ENCODE measurements at regions not wholly inside any gene's neighbourhood (a gene's known extent, or its start where the extent isn't known, plus 50 kb on each side); places are given as distances from the start of the nearest gene placed in this dataset.
"Not testable (repeated sequence)": the region's sequence is repeated elsewhere in the genome, so short reads cannot be mapped to it uniquely, and the experiment has no call there.

DNA sequence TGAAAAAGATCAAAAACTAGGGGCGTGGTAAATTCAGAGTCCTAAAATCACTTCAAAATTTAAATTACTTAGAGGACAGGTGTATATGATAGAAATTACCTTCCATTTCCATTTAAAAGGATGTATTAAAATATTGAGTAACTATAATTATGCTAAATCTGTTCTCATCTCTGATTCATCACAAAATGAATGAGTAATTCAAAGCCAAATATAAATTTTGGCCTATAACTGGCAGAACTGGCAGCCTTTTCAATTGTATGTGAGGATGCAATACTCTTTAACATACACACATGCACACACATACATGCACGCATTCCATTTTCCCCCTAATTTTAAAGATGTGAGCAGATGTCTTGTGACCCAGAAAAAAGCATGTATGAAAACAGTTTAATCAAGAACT lies 194.6 kb downstream of the EPM2A start:
- DNase-seq: no peak

DNA sequence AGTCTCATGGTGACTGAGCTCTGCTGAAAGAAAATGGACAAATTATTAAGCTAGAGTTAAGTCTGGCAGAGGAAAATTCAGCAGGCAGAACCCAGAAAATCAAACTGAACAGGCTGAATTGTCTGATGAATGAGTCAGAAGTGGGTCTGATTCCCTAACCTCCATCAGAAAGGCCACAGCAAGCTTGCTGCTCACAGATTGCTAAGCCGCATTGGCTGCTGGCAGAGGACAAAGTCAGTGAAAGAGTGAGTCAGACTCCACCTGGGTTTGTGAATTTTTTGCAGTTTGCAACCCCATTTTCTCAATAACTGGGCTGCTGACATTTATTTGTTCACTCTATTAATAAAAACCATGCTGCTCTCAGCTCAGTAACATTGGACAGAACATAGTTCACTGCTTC lies 191.3 kb downstream of the EPM2A start:
- DNase-seq: no peak

DNA sequence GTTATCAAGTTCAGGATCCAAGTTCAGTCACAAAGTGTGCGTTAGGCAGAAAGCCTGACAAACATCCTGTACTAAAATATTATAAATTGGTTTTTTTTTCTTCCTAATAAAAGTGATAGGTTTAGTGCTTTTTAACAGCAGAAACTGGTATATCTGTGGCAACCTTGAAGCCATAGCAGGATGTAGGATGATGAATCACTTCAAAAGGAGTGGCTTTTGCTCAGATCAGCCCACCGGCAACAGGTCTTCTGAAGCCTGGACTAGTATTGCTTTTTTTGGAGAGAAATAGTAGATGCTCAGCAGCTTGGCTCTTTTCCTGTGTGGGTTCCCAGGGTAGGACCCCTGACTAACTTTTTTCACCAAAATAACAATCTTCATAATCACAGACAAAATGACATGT lies 190.8 kb downstream of the EPM2A start:
- no peak for DNase-seq

DNA sequence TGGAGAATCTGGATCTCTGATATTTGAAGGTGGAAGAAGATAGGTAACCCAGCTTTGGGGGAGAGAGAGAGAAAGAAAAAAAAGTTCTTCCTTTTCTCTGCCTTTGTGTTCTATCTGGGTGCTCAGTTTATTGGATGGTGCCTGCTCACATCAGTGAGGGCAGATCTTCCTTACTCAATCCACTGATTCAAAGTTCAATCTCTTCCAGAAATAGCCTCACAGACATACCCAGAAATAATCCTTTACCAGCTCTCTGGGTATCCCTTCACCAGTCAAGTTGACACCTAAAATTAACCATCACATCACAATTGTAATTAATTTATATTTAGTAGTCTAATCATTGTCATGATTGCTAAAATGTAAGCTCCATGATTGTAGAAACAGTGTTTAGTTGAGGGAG lies 189.1 kb downstream of the EPM2A start:
- no peak for DNase-seq

DNA sequence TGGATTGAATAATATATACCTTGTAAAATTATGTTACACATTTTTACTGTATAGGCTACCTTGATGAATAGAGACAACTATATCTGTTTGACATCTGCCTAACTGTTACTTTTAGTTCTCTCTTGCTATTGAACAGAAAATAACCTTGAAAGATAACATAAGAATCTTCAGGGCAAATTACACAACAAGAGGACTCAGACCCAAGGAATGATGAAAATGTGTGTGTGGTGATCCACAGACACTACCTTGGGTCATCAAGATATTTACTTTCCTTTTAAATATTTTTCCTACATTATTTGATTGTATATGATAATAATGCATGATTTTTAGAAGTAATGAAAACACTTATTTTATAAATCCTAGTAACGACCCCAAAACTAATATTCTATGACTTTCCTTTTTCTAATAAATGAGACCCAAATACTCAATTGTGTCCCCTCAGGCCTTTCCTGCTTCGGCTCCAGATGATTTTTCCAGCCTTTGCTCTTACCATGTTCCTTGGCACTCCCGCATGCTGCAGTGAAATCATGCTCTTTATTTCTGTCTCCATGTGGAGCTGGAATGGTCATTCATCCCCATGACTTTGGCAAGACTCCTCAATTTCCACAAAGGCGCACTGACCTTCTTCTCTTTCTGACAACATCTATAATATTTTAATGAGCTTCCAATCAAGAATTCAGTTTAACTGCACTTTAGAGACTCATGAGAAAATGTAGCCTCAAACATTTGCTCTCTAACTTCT lies 187.6 kb downstream of the EPM2A start:
- DNase-seq: no peak

DNA sequence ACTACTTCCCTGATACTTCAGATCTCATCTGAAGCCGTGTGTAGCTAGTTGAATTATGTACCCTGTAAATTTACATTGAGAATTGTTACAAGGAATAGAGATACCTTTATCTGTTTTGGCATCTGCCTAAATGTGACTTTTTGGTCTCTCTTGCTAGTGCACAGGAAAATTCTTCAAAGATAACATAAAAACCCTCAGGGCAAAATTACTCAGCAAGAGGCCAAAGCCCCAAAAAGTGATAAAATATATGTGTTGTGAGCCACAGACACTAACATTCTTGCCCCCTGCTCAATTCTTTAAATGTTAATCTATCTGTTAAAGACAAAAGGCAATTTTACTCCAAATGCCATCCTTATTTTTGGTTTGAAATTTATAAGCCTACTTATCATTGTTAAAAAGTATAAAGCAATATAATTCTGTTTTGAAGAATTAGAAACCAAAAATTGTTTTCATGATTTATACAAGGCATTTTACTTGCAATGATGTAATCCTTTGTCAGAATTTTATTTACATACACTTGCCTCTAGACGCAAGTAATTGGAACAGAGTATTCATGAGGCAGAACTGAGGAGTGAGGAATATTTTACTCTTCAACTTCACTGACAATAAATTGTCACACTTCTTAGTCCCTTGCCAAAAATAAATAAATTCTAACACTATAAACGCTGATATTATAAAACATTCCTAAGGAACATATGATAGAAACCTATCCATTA lies 186.2 kb downstream of the EPM2A start:
- DNase-seq: no peak

DNA sequence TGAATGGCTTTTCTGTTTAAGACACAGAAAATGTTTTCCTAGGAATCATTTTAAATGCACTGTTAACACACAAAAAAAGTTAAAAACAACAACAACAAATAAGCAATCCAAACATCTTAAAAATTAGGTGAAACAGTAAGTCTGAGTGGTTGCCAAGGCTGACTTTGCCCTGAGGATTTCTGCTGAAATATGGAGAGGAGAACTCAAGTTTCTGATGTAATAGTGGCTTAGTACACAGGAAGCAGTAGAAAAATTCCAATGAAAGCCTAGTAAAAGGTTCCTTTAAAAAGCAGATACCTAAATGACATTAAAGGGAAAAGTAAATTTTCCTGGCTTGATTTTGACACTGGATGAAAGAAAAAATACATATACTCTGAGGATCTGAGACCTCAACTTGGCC lies 184.2 kb downstream of the EPM2A start:
- DNase-seq: no peak

DNA sequence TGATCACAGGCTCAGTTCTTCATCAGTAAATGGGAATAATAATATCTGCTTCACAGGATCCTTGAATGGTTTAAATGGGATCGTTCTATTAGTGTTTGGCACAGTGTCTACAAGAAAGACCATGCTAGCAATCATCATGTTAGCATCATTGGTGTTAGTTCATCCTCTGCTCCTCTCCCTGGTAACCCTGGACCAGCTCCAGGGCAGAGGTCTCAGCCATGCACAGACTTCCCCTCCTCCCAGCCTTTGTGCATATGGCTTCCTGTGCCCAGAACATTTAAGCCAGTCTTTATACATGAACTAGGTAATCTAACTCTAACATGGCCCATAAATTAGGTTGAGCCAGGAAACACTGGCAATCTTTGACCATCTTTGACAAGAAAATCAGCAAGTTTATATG lies 180.2 kb downstream of the EPM2A start:
- no peak for DNase-seq

DNA sequence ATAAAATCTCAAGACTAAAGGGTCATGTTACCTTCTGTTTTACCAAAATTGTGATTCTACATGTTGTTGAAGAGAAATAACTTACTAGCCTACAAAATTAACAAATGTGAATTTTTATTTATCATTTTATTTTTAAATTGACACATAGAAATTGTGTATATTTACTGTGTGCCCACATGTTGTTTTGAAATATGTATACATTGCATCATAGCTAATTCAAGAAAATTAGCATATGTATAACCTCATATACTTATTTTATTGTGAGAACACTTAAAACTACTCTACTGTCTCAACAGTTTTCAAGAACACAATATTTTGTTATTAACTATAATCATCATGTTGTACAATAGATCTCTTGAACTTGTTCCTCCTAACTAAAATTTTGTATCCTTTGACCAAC lies 177.8 kb downstream of the EPM2A start:
- DNase-seq: no peak

DNA sequence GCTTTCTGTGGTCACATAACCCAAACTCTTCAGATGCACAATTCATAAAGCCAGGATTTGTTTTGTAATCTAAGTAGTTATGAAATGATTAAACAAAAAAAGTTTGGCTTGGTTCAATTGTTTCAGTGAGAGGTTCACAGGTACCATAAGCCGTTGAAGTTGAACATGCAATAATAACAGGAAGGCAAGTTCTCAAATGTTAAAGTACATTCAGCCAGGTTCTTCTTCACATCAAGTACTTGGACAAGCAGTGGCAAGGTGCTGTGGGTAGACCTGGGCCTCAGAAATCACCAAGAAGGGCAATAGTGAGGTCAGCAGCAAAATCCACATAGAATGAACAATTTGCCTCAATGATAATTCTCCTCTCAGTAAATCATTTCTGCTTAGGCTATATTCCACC lies 175.5 kb downstream of the EPM2A start:
- DNase-seq: no peak

DNA sequence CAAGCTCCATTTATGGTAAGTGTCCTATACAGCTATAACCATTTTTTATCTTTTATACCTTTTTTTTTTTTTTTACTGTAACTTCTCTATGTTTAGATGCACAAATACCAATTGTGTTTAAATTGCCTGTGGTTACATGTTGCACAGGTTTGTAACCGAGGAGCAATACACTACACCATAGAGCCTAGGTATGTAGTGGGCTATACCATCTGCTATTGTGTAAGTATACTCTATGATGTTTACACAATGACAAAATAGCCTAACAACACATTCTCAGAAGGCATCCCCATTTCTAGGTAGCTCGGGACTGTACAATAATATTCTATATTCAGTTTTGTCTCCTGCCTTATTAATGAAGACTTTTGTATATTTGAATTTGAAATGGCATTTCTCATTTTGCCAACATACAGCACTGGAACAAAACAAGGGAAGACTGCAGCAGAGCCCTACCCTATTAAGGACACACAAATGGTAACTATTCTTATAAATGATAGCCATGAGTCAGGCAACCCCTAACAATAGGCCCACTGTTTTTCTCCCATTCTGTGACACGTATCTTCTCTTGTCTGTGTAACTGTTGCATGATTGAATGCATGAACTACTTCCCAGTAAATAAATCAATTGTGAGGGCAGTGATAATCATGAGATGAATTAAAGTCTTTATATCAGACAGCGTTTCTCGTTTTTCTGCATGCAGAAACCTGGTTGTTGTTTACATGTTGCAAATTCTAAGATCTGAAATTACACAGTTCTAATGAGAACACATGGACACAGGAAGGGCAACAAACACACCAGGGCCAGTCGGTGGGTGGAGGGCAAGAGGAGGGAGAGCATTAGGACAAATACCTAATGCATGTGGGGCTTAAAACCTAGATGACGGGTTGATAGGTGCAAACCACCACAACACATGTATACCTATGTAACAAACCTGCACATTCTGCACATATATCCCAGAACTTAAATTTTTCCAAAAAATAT lies 173.9 kb downstream of the EPM2A start:
- no peak for DNase-seq

DNA sequence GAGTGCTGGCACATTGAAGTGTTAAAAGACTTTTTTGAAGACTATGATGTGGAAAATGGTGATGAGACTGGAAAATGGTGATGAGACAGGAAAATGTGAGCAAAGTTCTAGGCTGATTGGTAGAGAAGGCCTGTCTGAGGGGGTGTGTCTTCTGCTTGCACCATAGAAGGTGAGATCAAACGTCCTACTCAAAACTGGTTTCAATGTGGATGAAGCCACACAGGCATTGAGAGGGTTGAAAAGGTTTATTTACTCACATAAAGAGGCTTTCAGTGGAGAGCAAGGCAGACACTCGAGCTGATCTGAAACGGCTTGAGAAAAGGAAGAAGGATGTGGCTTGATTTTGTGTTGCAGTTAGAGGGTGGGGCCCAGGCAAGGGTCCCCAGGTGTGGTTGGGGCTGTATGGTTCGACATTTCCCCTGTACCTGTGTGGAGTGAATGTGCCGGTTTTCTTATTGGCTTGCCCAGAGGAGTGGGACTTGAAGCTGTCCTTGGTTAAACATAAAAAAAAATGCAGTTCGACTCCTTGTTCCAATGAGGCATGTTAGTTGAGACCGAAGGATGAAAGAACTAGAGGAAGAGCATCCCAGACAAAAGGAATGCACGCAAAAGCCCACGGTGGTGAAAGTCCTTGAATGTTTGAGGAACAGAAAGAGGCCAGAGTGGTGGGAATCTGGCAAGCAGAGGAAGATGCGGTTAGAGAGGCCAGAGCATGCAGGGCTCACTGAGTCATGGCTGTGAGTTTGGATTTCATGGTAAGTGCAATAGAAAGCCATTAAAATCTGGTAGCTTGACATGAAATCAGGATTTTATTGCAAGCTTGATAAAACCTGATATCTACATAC lies 172.3 kb downstream of the EPM2A start:
- DNase-seq: no peak

DNA sequence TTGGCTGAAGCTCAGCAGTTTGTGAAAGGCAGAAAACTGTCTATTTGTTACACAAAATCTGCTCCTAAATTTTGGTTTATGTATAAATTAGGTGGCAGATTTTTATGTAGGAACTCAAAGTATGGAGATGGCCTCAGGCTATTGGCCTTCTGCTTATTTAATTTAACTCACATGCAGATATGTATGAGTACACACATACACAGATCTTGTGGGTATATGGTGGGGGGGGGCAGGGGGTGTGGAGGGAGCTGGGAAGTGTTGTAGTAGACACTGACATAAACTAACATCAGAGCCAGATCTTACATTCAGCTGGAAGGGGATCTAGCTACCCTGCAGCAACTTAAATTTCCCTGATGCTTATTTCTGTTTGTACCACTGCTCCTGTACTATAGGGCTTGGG lies 170.8 kb downstream of the EPM2A start:
- no peak for DNase-seq

DNA sequence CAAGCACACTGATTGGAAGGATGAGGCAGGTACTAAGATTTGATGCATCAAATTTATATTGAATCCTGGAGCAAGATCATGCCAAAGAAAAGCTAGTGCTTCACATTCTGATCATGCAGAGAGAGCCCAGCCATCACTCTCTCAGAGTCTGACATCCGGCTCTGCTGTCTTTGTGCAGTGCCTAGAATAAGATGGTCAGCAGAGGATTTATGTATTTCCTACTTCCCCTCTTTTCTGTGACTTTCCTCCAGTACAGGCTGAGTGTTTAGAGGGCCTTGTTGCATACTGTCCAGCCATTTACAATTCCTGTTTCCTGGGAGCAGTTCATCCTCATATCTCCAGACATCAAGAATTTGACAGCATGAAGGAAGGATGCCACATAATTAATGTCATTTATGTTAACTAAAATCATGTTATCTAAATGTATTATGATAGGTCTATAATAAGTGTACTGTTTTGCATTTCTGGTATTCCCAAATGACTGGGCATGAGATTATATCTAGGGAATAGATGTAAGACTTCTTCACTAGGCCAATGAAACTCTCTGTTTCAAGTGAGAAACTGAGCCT lies 167.6 kb downstream of the EPM2A start:
- DNase-seq: no peak

DNA sequence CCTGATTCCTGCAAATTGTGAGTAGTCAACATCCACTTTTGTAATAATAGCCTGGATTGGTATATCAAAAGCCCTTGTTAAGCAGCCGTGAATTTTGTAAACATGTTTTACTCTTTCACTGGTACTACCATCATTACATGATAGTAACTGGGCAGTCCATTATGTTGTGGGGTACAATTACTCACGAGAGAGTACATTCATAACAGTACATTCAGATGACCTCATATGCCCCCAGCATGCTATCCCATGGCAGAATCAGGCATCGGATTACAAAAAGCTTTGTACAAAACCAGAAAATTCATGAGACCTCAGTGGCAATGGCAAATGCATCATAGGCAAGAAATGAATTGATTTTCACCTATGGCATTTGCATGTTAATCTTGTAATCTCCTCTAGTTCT lies 166.2 kb downstream of the EPM2A start:
- DNase-seq: no peak

DNA sequence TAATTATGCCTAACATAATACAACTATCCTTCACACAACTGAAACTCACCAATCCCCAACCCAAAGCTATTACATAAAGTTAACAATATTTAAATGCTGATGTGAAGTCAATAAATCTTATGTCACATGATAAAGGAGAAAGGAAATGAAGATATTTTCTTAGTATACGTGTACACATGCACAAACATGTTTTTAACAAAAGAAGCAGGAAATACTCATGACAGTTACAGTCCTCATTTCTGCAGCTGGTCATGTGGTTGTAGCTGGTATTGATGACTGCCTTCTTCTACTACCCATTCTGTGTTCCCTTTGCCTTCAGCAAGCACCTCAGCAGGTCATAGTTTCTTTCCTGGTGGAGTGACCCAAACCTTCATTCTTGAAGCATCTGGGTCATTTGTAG lies 165.0 kb downstream of the EPM2A start:
- not testable (repeated sequence) for DNase-seq

DNA sequence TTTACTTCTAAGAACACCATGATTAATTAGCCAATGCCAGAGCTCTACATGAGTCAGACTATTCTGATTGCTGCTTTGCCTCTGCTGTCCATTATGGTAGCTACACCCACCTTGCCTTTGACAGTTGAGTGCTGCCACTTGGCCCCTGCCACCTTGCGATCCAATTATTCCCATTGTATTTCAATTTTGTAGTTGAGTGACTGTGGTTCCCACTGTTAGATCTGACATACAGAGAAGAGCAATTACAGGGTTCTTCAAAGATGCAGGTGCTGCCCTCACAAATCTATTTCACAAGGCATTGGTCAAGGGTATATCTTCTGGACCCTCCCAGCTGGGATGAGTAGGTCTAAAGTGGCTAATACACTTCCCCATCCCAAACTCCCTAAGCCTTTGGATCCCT lies 161.1 kb downstream of the EPM2A start:
- not testable (repeated sequence) for DNase-seq
